DMS 273 (cell line): ENCODE measurements at regions not wholly inside any gene's neighbourhood (a gene's known extent, or its start where the extent isn't known, plus 50 kb on each side); places are given as distances from the start of the nearest gene placed in this dataset.
"Not testable (repeated sequence)": the region's sequence is repeated elsewhere in the genome, so short reads cannot be mapped to it uniquely, and the experiment has no call there.

Experiments
- DNase-seq: peaks from one replicate; lab custom pipeline; 2025; ENCODE audit not compliant: unreplicated experiment; lab: John Stamatoyannopoulos, UW

GRCh38 chr15:53923741-53924140 lies 54.5 kb upstream of the UNC13C start:
- not testable (repeated sequence) for DNase-seq

- no peak for DNase-seq
These were observed 59.8 kb upstream of the UNC13C start for GRCh38 chr15:53918180-53919079.

GRCh38 chr15:53917109-53917508 lies 61.1 kb upstream of the UNC13C start:
- no peak for DNase-seq

DNA sequence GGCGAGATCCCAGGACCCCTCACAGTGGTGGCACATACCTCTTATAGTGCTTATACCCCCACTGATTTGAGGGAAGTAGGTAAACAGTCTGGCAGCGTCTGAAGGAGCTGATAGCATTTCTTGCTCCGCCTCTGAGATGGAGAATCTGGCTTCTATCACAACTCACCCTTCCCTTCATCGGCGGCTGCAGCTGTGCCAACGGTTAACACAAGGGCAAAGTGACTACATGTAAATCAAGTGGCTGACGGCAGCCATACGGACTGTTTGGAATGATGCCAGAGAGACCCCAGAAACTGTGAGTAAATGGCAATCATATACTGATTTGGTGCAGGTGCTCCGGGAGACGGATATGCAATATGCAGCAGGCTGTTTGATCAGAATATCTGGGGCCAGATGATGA lies 66.8 kb upstream of the UNC13C start:
- DNase-seq, result no peak

- no peak for DNase-seq
These were observed 67.4 kb upstream of the UNC13C start for GRCh38 chr15:53910852-53911251.

DNA sequence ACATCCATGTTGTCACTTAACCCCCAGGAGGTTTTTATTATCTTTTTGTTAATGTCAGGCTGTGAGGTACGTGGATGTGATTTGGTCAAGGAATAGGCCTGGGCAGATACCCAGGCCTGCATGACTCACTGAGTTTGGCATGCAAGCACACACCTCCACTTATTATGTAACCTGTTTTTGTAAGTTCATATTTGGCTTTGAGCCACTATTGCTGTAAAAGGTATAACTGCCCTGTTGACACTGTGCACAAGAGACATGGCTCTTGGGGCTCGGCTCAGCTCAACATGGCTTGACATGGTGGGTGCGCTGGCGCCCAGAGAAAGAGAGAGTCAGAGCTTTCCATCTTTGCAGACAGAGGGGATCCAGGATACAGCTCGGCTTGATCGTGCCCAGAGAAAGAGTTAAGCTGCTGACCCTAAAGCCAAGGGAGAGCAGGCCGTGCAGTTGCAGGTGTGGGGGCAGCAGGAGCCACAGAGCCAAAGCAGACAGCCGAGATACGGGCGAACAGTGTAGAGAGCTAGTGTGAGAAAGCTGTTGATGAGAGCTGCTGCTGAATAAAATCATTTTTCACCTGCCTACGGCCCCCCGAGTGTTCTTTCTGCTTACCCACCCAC lies 67.9 kb upstream of the UNC13C start:
- no peak for DNase-seq

GRCh38 chr15:53903129-53903528 lies 75.1 kb upstream of the UNC13C start:
- no peak for DNase-seq

GRCh38 chr15:53893468-53893867 lies 84.8 kb upstream of the UNC13C start:
- not testable (repeated sequence) for DNase-seq

DNA sequence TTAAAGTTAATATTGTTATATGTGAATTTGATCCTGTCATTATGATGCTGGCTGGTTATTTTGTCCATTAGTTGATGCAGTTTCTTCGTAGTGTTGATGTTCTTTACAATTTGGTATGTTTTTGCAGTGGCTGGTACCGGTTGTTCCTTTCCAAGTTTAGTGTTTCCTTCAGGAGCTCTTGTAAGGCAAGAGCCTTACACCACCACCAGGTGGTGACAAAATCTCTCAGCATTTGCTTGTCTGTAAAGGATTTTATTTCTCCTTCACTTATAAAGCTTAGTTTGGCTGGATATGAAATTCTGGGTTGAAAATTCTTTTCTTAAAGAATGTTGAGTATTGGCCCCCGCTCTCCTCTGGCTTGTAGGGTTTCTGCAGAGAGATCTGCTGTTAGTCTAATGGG lies 86.4 kb upstream of the UNC13C start:
- DNase-seq, result not testable (repeated sequence)

DNA sequence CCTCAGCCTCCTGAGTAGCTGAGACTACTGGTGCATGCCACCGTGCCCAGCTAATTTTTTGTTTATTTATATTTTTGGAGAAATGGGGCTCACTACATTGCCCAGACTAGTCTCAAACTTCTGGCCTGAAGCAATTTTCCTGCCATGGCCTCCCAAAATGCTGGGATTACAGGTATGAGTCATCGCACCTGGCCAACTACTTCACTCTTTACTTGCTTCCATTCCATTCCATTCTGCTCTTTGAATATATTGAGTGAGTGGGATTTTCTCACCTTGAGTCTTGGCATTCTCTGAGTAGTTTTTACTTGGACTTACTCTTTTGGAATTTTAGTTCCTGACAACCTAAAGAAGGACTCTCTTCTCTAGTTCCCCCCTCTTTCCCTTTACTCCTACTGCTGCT lies 93.8 kb upstream of the UNC13C start:
- DNase-seq, result no peak

DNA sequence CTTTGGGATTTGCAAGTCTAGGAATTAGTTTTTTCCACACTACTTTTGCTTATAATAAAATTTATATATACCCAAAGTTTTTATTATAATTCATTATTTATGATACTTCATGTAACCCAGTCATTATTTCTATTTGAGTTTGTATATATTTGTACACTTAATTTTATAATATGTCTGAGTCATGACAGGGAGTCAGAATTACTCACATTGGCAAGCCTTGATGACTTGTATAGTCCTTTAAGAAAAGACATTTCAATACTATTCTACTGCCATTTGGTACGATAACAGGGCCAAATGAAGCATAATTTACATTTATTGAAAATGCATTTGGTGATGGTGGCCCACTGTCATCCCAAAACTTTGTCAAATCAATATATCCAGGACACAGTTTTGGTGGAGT lies 95.9 kb upstream of the UNC13C start:
- no peak for DNase-seq

DNA sequence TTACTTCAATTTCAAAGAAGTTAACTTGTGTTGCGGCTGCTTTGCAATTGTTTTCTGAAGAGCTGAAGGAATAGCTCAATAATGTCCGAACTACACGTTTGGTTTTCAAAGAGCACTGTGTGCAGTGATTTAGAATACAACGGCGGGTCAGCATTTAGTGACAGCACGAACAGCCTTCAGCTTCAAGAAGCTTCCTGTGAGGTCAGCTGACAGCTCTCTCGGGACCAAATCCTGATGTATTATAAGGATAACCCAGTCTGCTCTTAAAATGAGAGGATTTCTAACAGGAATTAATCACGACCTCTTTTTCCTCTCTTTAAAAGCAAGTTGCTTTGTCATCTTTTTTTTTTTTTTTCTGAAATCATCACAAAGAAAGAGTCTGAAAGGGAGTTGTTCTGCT lies 97.9 kb upstream of the UNC13C start:
- no peak for DNase-seq

GRCh38 chr15:53875711-53876110 lies 102.5 kb upstream of the UNC13C start:
- no peak for DNase-seq

- DNase-seq, result no peak
These were observed 103.1 kb upstream of the UNC13C start for GRCh38 chr15:53875139-53875538.

DNA sequence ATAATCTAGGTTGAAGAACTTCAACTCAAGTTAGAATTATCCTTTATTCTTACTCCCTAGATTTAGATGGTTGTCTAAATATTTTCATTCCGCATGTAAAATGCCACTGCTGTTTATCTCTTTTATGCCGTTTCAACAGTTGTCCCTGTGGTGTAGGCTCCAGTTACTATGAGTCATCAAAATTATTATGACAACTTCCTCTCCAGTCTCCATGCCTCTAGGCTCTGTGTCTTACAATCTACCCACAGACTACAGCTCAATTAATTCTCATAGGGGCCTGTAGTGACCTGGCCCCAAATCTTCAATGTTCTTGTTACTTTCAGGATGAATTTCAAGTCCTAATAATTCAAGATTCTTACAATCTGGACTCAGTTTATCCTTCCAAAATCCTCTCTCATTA lies 105.8 kb upstream of the UNC13C start:
- no peak for DNase-seq

GRCh38 chr15:53869806-53870073 lies 108.5 kb upstream of the UNC13C start:
- no peak for DNase-seq

- peak; percentile 5 for DNase-seq
These were observed 109.0 kb upstream of the UNC13C start for GRCh38 chr15:53869044-53869805.

GRCh38 chr15:53862386-53862785 lies 102.9 kb upstream of the WDR72 start:
- no peak for DNase-seq

GRCh38 chr15:53861792-53862191 lies 102.3 kb upstream of the WDR72 start:
- no peak for DNase-seq

DNA sequence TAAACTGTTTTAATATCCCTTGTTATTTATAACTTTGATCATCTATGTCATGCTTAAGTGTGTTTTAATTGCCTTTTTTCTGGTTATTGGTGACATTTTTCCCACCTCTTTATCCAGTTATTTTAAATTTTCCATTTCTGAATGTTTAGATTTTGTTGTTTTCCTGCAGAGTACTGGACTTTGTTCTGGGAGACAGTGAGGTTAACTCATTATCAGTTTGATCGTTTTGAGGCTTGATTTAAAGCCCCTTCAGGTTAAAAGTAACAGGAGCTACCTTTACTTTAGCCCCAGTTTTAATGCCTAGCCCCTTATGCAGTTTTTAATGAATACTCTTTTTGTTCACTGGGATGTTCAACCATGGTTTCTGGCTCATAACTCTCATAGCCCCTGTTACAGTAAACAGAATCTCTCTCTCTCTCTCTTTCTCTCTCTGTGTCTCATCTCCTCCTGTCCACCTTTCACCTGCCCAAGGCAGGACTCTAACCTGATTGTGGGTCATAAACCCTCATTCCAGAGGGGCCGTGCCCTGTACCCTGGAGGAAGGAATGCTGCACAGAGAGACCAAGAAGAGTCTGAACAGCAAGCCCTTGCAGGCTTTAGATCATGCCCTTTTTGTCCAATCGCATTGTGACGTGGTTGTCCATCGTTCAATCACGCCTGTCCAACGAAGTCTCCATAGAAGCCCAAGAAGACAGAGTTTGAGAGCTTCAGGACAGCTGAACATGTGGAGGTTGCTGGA lies 91.8 kb upstream of the WDR72 start:
- DNase-seq, result no peak

GRCh38 chr15:53847745-53848144 lies 88.3 kb upstream of the WDR72 start:
- no peak for DNase-seq
